Activated effector memory CD4-positive, alpha-beta T cell treated with Interleukin-2 at 50 U/mL for 16 hours (primary cell): ENCODE measurements at regions not wholly inside any gene's neighbourhood (a gene's known extent, or its start where the extent isn't known, plus 50 kb on each side); places are given as distances from the start of the nearest gene placed in this dataset.

Experiments used
- DNase-seq: peaks from one replicate; pipeline ENCODE4 v3.0.0-alpha.2; 2020

GRCh38 chr7:25895792-25896171 is 256.2 kb upstream of the NFE2L3 start:
- DNase-seq, result no peak

DNA sequence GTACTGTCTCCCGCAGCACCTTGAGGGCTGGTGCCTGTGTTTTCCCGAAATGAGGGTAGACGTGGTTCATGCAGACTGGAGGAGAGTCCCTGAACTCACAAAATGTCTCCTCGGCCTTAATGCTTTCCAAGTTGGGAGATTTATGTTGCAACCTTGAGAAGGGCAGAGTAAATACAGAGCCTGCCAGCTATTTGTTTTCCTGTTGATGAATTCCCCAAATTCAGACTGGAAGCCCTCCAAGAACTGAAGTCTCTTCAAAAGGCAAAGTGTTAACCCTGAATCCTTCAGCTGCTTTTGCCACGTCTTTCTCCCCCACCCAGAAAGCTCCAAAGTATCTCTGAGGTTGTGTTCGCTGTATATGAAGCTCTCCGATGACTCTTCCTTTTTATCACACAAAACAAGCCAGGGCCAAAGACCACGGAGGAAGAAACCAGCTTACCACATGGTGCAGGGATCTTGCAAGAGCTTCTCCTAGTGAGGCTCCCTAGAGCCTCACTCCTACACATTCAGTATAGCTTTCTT is 254.7 kb upstream of the NFE2L3 start:
- DNase-seq, result no peak

GRCh38 chr7:25900245-25900644 is 251.8 kb upstream of the NFE2L3 start:
- DNase-seq, result no peak

DNA sequence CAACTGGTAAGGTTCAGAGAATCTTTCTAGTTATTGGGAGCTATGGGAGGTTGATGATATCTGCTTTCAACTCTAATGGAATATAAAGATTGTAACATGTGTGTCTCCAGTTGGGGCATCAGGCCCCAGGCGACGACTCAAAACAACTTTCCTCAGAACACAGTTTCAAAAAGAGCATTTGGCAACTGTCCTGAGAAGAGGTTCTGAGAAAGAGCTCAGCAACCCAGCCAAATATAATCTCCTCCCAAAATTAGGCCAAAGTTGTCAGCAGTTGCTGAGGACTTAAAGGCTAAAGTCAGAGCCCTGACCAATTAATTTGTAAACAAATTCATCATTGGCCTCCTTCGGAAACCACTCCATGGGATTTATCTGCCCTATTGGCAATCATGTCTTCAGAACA is 251.1 kb upstream of the NFE2L3 start:
- DNase-seq, result no peak

DNA sequence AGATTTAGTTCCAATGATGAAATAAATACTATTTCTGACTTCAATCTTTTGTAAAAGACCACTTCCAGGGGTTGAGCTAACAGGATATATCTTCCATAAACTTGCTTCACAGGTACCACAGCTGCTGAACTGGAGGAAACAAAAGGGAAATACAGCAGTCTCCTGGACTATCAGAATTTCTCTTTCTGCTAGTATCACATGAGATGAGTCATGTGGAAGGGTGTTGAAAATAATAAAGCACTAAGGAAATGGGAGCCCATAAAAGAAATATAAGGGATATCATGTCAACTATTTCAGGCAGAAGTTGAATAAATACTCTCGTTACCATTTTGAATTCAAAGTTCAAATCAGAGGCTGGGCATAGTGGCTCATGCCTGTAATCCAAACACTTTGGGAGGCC is 250.3 kb upstream of the NFE2L3 start:
- DNase-seq, result no peak

GRCh38 chr7:25906003-25906402 is 246.0 kb upstream of the NFE2L3 start:
- no peak for DNase-seq

DNA sequence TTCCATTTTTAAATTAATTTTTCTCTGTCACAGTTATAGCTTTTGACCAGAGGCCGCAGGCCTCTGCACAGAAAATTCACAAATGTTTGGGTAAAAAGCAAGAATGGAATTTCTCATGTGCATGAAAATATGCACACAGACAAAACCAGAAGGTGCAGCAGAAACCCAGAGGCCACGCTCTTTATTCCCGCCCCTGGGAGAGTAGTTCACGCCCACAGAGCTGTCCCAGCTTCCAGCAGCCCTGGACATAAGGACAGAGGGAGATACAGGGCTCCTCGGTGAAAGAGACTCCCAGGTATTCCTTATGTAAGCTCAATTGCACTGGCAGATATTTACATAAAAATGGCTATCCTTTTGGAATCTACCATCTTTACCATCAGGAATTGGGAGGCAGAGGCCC is 245.2 kb upstream of the NFE2L3 start:
- no peak for DNase-seq

GRCh38 chr7:25907214-25907613 is 244.8 kb upstream of the NFE2L3 start:
- DNase-seq, result no peak

GRCh38 chr7:25907731-25908130 is 244.3 kb upstream of the NFE2L3 start:
- DNase-seq, result no peak

- DNase-seq, result no peak
Measured at GRCh38 chr7:25908154-25908949, 243.6 kb upstream of the NFE2L3 start.

DNA sequence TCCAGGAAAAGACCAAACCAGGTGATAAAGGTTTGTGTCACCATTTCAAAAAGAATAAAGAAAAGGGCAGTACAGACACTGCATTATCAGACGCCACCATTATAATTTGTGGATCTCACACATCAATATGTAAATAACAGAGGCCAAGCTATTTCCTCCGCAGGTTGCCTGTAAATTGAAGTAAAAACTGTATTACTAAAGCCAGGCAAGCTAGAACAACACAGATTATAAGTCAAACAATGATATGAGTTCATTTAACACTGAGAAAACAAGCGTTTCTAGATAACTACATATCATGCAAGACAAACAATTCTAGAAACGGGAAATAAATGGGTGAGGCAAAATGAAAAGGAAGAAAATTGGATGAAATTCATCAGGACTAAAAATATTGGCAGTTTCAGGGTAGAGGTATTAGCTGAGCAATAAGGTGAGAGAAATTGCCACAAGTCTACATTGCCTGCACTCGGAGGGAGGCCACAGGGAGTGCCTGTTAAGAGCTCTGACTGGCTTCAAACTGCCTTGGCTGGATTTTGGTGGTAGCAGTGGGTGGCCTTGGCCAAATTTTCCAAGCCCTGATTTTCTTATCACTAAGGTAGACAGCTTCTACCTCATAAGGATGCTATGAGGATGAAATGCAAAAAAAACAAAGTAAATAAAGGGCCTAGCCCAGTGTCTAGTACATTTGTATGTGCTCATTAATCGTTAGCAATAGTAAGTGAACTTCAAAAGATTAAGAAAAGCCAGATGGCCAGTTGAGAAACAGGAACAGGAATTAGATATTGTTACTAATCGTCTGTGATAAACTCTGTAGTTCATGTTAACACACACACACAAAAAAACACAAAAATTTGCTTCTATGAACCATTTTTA is 240.0 kb upstream of the NFE2L3 start:
- DNase-seq, result no peak

GRCh38 chr7:25913598-25914224 is 238.3 kb upstream of the NFE2L3 start:
- no peak for DNase-seq

- no peak for DNase-seq
Measured at GRCh38 chr7:25918731-25919130, 233.3 kb upstream of the NFE2L3 start.

GRCh38 chr7:25922296-25922695 is 229.7 kb upstream of the NFE2L3 start:
- no peak for DNase-seq

- DNase-seq, result no peak
Measured at GRCh38 chr7:25923741-25924460, 228.1 kb upstream of the NFE2L3 start.

DNA sequence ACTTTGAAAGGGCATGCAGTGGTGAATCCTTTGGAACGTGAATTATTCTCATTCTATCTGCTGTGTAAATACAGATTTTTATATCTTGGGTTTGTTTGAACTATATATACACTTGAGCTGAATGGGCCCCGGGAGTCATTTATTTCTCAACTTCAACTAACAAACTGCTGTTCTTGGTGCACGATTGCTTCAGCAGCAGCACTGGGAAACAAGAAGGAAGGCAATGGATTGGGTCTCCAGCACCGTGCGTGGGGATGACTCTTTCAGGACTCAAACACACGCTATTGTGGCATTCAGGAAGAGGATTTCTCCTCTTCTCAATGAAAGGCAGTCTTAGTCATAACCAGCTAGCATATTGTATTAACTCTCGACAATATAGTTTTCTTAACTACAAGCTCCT is 226.0 kb upstream of the NFE2L3 start:
- no peak for DNase-seq

DNA sequence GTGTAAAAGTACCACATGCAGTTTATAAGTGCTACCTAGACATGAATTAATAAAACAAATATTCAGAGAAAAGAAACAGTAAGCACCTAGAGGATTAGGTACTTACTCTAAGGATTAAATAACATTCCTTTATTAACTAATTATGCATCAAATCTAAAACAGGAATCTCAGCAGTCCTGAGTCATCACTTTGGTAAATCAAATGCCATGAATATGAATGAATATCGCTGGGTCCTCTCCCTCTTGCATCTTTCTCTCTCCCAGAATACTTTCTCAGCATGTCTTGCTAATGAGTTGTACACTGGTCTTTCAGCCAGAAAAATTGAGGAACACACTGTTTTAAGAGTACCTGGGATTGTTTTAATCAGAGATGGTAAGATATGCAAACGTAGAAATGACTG is 225.5 kb upstream of the NFE2L3 start:
- DNase-seq, result no peak

- no peak for DNase-seq
Measured at GRCh38 chr7:25926891-25927625, 224.9 kb upstream of the NFE2L3 start.

GRCh38 chr7:25927626-25927978 is 224.4 kb upstream of the NFE2L3 start:
- DNase-seq, result no peak

GRCh38 chr7:25928549-25929330 is 223.3 kb upstream of the NFE2L3 start:
- DNase-seq, result no peak

DNA sequence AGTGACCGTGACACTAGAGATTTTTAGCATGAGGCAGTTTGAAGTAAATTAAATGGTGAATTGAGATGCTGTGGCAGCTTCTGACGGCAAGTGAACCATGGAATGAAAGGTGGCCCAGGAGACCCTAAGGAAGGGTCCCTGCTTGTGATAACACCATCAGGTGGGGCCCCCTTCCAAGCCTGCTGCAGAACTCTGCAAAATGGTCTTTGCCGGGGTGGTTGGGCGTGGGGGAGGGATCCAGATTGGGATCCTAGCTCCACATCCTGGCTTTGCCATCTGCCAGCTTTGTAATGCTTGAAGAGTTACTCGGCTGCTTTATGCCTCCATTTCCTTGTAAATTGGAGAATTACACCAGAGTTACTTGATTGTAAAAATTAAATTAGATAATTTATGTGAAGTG is 222.6 kb upstream of the NFE2L3 start:
- no peak for DNase-seq
